ENCODE measurements at regions not wholly inside any gene's neighbourhood (a gene's known extent, or its start where the extent isn't known, plus 50 kb on each side); places are given as distances from the start of the nearest gene placed in this dataset.

DNA sequence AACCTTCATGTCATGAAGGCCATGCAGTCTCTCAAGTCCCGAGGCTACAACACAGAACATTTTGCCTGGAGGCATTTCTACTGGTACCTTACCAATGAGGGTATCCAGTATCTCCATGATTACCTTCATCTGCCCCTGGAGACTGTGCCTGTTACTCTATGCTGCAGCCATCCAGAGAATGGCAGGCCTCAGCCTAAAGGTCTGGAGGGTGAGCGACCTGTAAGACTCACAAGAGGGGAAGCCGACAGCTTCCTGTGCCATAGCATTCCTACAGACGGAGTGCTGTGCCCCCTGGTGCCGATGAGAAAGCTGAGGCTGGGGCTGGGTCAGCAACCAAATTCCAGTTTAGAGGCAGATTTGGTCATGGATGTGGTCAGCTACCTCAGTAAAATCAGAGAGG, 51.3 kb upstream of the CADPS start:
- H3K4me3 ChIP-seq (ENCODE audit: low read length in 2 of 2) = no peak overlapping the region
- peaks cover 5 to 16% of the 10 kb centered on the region in 2 donors for H3K4me1 ChIP-seq (ENCODE audit: control insufficient read depth in 2 of 2, insufficient read depth in 2 of 2, low read length in 2 of 2)
- H3K36me3 ChIP-seq (ENCODE audit: control insufficient read depth in 2 of 2, insufficient read depth in 2 of 2, low read length in 2 of 2) = no peaks in the 10 kb centered on the region
- no peaks in the 10 kb centered on the region for H3K9me3 ChIP-seq (ENCODE audit: control insufficient read depth in 2 of 2, low read length in 2 of 2)
- no peaks in the 10 kb centered on the region for H3K27me3 ChIP-seq (ENCODE audit: control insufficient read depth in 2 of 2, insufficient read depth in 2 of 2, low read length in 2 of 2)
- no peak overlapping the region for H3K27ac ChIP-seq (ENCODE audit: low read depth in 2 of 2, low read length in 2 of 2)
- no peak overlapping the region for H3K9ac ChIP-seq (ENCODE audit: low read depth in 1 of 2, low read length in 2 of 2)

DNA sequence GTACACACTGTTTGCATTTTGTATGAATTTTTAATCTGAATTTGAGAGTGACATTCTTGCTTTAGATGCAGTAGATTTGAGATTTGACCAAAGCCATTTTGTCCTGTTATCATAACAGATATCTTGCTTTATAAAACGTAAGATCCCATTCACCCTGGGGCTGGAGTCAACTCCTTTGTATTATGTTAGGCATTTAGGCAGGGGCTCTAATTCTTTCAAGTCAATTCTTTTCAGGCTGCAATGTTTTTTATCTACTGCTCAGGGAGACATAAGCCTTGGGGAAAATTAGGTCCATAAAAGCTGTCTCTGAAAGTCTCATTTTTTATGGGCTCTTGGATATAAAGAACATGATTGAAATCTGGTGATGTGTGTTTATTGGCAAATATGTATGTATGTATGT, 53.0 kb upstream of the CADPS start:
- H3K36me3 ChIP-seq (ENCODE audit: control insufficient read depth in 2 of 2, insufficient read depth in 2 of 2, low read length in 2 of 2) = no peaks in the 10 kb centered on the region
- H3K9me3 ChIP-seq (ENCODE audit: control insufficient read depth in 2 of 2, low read length in 2 of 2) = no peaks in the 10 kb centered on the region
- H3K27me3 ChIP-seq (ENCODE audit: control insufficient read depth in 2 of 2, insufficient read depth in 2 of 2, low read length in 2 of 2) = no peaks in the 10 kb centered on the region
- no peak overlapping the region for H3K9ac ChIP-seq (ENCODE audit: low read depth in 1 of 2, low read length in 2 of 2)
- H3K4me1 ChIP-seq (ENCODE audit: control insufficient read depth in 2 of 2, insufficient read depth in 2 of 2, low read length in 2 of 2) = peaks cover 4 to 5% of the 10 kb centered on the region in 2 donors
- no peak overlapping the region for H3K4me3 ChIP-seq (ENCODE audit: low read length in 2 of 2)
- no peak overlapping the region for H3K27ac ChIP-seq (ENCODE audit: low read depth in 2 of 2, low read length in 2 of 2)

DNA sequence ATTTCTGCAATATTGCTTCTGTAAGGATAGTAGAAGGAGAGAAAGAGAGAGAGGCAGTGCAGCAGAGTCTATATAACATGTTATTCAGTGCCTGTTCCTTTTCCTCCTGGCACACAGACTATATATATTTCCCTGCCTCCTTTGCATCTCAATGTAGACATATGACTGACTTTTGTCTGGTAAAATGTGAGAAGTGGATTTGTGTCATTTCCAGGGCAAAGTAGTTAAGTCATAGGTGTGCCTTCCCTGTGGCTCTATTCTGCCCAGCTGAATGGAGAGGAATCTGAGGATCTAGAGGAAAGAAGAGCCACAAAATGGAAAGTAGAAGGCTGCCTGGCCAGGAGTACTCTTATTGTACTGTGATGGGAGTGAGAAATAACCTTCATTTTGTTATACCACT, 54.6 kb upstream of the CADPS start:
- peaks cover 0 to under 1% of the 10 kb centered on the region in 2 donors for H3K4me1 ChIP-seq (ENCODE audit: control insufficient read depth in 2 of 2, insufficient read depth in 2 of 2, low read length in 2 of 2)
- no peak overlapping the region for H3K4me3 ChIP-seq (ENCODE audit: low read length in 2 of 2)
- H3K27me3 ChIP-seq (ENCODE audit: control insufficient read depth in 2 of 2, insufficient read depth in 2 of 2, low read length in 2 of 2) = no peaks in the 10 kb centered on the region
- no peak overlapping the region for H3K27ac ChIP-seq (ENCODE audit: low read depth in 2 of 2, low read length in 2 of 2)
- no peaks in the 10 kb centered on the region for H3K36me3 ChIP-seq (ENCODE audit: control insufficient read depth in 2 of 2, insufficient read depth in 2 of 2, low read length in 2 of 2)
- H3K9me3 ChIP-seq (ENCODE audit: control insufficient read depth in 2 of 2, low read length in 2 of 2) = no peaks in the 10 kb centered on the region
- H3K9ac ChIP-seq (ENCODE audit: low read depth in 1 of 2, low read length in 2 of 2) = no peak overlapping the region

DNA sequence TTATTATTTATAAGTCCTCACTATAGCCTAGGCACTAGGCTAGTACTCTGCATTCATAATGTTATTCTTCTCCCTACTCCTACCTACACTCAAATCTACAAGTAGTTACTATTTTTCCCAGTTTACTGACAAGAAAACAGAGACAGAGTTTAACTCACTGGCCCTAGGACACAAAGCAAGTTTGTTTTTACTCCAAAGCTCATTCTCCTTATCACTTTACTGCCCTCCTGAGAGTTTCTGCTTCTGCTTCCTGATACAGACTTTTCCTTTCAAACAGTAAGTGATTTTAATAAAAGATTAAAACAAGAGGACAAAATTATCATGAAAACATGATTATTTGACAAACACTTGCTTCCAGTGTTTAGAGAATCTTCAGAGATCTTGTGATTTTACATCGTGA, 60.6 kb upstream of the CADPS start:
- H3K27me3 ChIP-seq (ENCODE audit: control insufficient read depth in 2 of 2, insufficient read depth in 2 of 2, low read length in 2 of 2) = no peaks in the 10 kb centered on the region
- no peak overlapping the region for H3K4me3 ChIP-seq (ENCODE audit: low read length in 2 of 2)
- peaks cover 17 to 48% of the 10 kb centered on the region in 2 donors for H3K4me1 ChIP-seq (ENCODE audit: control insufficient read depth in 2 of 2, insufficient read depth in 2 of 2, low read length in 2 of 2)
- H3K36me3 ChIP-seq (ENCODE audit: control insufficient read depth in 2 of 2, insufficient read depth in 2 of 2, low read length in 2 of 2) = no peaks in the 10 kb centered on the region
- no peaks in the 10 kb centered on the region for H3K9me3 ChIP-seq (ENCODE audit: control insufficient read depth in 2 of 2, low read length in 2 of 2)
- H3K27ac ChIP-seq (ENCODE audit: low read depth in 2 of 2, low read length in 2 of 2) = peak overlapping the region in 1 of 2 donors; percentile 24
- H3K9ac ChIP-seq (ENCODE audit: low read depth in 1 of 2, low read length in 2 of 2) = no peak overlapping the region

DNA sequence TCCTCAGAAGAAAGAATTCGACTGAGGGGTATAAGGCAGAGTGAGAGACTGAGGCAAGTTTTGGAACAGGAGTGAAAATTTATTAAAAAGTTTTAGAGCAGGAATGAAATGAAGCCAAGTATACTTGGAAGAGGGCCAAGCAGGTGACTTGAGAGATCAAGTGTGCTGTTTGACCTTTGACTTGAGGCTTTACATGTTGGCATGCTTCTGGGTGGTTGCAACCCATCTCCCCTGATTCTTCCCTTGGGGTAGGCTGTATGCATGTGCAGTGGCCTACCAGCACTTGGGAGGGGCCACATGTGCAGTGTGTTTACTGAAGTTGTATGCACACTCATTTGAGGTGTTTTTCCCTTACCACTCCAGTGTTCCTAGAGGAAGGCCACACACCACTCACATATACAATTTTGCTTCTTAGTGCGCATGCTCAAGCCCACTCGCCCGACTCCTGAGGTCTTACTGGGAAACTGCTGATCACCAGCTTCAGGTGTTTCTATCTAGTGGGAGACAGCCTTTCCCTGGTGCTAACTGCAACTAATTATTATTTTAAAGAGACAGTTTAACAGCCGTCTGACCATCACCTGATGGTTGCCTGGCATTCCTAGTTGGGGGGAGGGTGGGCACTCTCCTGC, 61.5 kb upstream of the CADPS start:
- Histone ChIP-seq H3K36me3 (ENCODE audit: control insufficient read depth in 2 of 2, insufficient read depth in 2 of 2, low read length in 2 of 2) (no peaks in the 10 kb centered on the region), H3K27ac (ENCODE audit: low read depth in 2 of 2, low read length in 2 of 2) (no peak overlapping the region), H3K9me3 (ENCODE audit: control insufficient read depth in 2 of 2, low read length in 2 of 2) (no peaks in the 10 kb centered on the region), H3K9ac (ENCODE audit: low read depth in 1 of 2, low read length in 2 of 2) (no peak overlapping the region), H3K4me1 (ENCODE audit: control insufficient read depth in 2 of 2, insufficient read depth in 2 of 2, low read length in 2 of 2) (peaks cover 17 to 48% of the 10 kb centered on the region in 2 donors), H3K4me3 (ENCODE audit: low read length in 2 of 2) (peak overlapping the region in 1 of 2 donors; percentile 22), H3K27me3 (ENCODE audit: control insufficient read depth in 2 of 2, insufficient read depth in 2 of 2, low read length in 2 of 2) (no peaks in the 10 kb centered on the region)

DNA sequence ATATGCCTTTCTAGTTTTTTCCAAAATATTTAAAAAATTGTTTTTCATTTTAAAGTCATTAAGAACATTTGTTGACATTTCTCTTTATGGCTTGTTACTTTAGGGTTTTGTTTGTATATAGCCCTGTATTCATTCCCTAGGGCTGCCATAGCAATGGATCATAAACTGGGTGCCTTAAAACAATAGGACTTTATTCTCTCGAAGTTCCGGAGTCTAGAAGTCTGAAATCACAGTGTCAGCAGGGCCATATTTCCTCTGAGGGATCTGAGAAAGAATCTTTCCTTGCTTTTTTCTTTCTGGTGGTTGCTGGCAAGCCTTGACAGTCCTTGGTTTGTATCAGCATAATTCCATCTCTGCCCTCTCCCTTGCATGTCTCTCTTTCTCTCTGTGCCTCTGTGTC, 63.4 kb upstream of the CADPS start:
- H3K4me1 ChIP-seq (ENCODE audit: control insufficient read depth in 2 of 2, insufficient read depth in 2 of 2, low read length in 2 of 2) = peaks cover 17 to 48% of the 10 kb centered on the region in 2 donors
- no peaks in the 10 kb centered on the region for H3K27me3 ChIP-seq (ENCODE audit: control insufficient read depth in 2 of 2, insufficient read depth in 2 of 2, low read length in 2 of 2)
- no peak overlapping the region for H3K9ac ChIP-seq (ENCODE audit: low read depth in 1 of 2, low read length in 2 of 2)
- H3K4me3 ChIP-seq (ENCODE audit: low read length in 2 of 2) = peak overlapping the region in 1 of 2 donors; percentile 33
- H3K27ac ChIP-seq (ENCODE audit: low read depth in 2 of 2, low read length in 2 of 2) = peak overlapping the region; percentile 62 to 70
- no peaks in the 10 kb centered on the region for H3K36me3 ChIP-seq (ENCODE audit: control insufficient read depth in 2 of 2, insufficient read depth in 2 of 2, low read length in 2 of 2)
- no peaks in the 10 kb centered on the region for H3K9me3 ChIP-seq (ENCODE audit: control insufficient read depth in 2 of 2, low read length in 2 of 2)

DNA sequence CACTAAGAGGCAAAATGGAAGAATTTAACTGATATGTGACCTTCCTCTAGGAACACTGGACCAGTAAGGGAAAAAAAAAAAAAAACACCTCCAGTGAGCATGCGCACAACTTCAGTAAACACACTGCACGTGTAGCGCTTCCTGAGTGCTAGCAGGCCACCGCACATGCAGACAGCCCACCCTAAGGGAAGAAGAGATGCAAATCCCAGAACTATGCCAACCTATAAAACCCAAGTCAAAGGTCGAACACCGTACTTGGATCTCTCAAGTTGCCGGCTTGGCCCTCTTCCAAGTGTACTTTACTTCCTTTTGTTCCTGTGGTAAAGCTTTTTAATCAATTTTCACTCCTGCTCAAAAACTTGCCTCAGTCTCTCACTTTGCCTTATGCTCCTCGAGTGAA, 64.5 kb upstream of the CADPS start:
- H3K27ac ChIP-seq (ENCODE audit: low read depth in 2 of 2, low read length in 2 of 2) = peak overlapping the region in 1 of 2 donors; percentile 38
- H3K9me3 ChIP-seq (ENCODE audit: control insufficient read depth in 2 of 2, low read length in 2 of 2) = no peaks in the 10 kb centered on the region
- H3K9ac ChIP-seq (ENCODE audit: low read depth in 1 of 2, low read length in 2 of 2) = no peak overlapping the region

DNA sequence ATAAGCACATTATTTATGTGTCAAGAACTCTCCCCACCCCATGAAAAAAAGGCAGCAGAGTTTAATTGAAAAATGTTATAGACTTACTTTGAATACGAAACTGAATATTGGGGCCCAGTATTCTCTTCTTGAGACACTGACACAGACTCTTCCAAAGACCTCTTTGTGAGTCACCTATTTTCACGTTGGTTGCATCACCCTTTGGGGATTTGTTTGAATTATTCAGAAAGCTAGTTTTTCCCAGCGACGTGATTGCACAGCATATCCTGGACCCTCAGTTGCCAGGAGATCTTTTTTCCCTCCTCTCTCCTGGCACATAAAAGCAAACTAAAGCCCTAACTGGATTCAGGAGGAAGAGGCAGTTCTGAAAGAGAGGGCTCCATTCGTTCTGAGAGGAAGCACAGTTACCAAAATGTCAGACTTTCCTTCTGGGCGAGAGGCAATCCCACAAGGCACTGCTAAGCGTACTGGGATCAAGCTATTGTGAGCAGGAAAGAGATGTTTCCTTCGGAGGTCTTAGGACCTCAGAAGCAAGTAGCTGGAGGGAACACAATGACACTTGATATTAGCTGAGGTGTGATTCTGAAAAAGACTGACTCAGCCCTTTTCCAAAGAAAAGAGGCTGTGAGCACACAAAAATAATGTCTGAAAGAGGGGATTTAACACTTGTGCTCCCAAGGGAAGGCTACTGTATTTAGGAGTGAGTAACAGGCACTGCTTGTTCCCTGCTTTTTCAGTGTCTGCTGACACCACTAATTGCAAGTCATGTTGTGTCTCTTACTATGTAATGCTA, 65.8 kb upstream of the CADPS start:
- H3K9ac ChIP-seq (ENCODE audit: low read depth in 1 of 2, low read length in 2 of 2) = no peak overlapping the region
- no peaks in the 10 kb centered on the region for H3K36me3 ChIP-seq (ENCODE audit: control insufficient read depth in 2 of 2, insufficient read depth in 2 of 2, low read length in 2 of 2)
- H3K27me3 ChIP-seq (ENCODE audit: control insufficient read depth in 2 of 2, insufficient read depth in 2 of 2, low read length in 2 of 2) = no peaks in the 10 kb centered on the region
- no peak overlapping the region for H3K4me3 ChIP-seq (ENCODE audit: low read length in 2 of 2)
- no peaks in the 10 kb centered on the region for H3K9me3 ChIP-seq (ENCODE audit: control insufficient read depth in 2 of 2, low read length in 2 of 2)
- no peak overlapping the region for H3K27ac ChIP-seq (ENCODE audit: low read depth in 2 of 2, low read length in 2 of 2)
- peaks cover 16 to 35% of the 10 kb centered on the region in 2 donors for H3K4me1 ChIP-seq (ENCODE audit: control insufficient read depth in 2 of 2, insufficient read depth in 2 of 2, low read length in 2 of 2)

More for the DNA sequence above, 64.5 kb upstream of the CADPS start:
- Histone ChIP-seq H3K4me1 (ENCODE audit: control insufficient read depth in 2 of 2, insufficient read depth in 2 of 2, low read length in 2 of 2) (peaks cover 17 to 47% of the 10 kb centered on the region in 2 donors), H3K27me3 (ENCODE audit: control insufficient read depth in 2 of 2, insufficient read depth in 2 of 2, low read length in 2 of 2) (no peaks in the 10 kb centered on the region), H3K4me3 (ENCODE audit: low read length in 2 of 2) (peak overlapping the region in 1 of 2 donors; percentile 49), H3K36me3 (ENCODE audit: control insufficient read depth in 2 of 2, insufficient read depth in 2 of 2, low read length in 2 of 2) (no peaks in the 10 kb centered on the region)

DNA sequence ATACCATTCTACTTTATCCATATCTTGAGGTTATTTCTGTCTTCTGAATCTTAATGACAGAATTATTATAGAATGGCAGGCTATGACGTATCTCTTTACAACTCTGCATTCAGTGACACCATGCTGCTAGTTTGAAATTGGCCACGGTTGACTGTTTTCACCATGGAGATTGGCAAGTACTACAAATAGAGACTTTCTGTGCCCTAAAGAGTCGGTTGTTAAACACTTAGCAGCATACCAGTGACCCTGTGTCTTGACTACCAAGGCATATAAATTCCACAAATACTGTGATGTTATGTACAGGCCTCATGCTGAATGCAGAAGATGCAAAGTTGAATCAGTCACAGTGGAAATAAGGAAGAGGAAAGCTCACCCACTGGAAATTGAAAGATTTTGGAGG, 67.0 kb upstream of the CADPS start:
- Histone ChIP-seq H3K36me3 (ENCODE audit: control insufficient read depth in 2 of 2, insufficient read depth in 2 of 2, low read length in 2 of 2) (no peaks in the 10 kb centered on the region), H3K27me3 (ENCODE audit: control insufficient read depth in 2 of 2, insufficient read depth in 2 of 2, low read length in 2 of 2) (no peaks in the 10 kb centered on the region), H3K4me1 (ENCODE audit: control insufficient read depth in 2 of 2, insufficient read depth in 2 of 2, low read length in 2 of 2) (peaks cover 10 to 24% of the 10 kb centered on the region in 2 donors)

DNA sequence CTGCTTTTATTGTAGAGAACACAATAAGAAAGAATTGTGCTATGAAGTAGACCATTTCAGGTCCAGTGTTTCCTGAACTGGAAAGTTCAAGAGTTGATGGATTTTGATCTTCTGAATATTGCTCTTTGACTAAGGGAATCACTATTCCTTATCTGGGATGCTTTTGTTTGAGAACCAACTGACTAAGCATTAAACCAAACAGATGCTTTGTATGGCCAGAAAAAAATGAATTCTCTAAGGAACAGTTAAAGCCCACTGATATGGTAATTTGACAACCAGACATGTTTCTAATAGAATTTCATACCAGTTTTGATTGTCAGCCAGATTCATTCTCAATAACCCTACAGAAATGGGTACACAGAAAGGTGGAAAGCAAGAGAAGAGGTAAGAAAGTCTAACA, 67.5 kb upstream of the CADPS start:
- H3K27ac ChIP-seq (ENCODE audit: low read depth in 2 of 2, low read length in 2 of 2) = no peak overlapping the region
- H3K9me3 ChIP-seq (ENCODE audit: control insufficient read depth in 2 of 2, low read length in 2 of 2) = no peaks in the 10 kb centered on the region
- no peak overlapping the region for H3K9ac ChIP-seq (ENCODE audit: low read depth in 1 of 2, low read length in 2 of 2)
- no peak overlapping the region for H3K4me3 ChIP-seq (ENCODE audit: low read length in 2 of 2)
- H3K4me1 ChIP-seq (ENCODE audit: control insufficient read depth in 2 of 2, insufficient read depth in 2 of 2, low read length in 2 of 2) = peaks cover 10 to 20% of the 10 kb centered on the region in 2 donors
- no peaks in the 10 kb centered on the region for H3K27me3 ChIP-seq (ENCODE audit: control insufficient read depth in 2 of 2, insufficient read depth in 2 of 2, low read length in 2 of 2)
- H3K36me3 ChIP-seq (ENCODE audit: control insufficient read depth in 2 of 2, insufficient read depth in 2 of 2, low read length in 2 of 2) = no peaks in the 10 kb centered on the region

More for the DNA sequence above, 67.0 kb upstream of the CADPS start:
- Histone ChIP-seq H3K27ac (ENCODE audit: low read depth in 2 of 2, low read length in 2 of 2) (no peak overlapping the region), H3K9me3 (ENCODE audit: control insufficient read depth in 2 of 2, low read length in 2 of 2) (no peaks in the 10 kb centered on the region), H3K4me3 (ENCODE audit: low read length in 2 of 2) (no peak overlapping the region), H3K9ac (ENCODE audit: low read depth in 1 of 2, low read length in 2 of 2) (no peak overlapping the region)
